ENCODE measurements at regions not wholly inside any gene's neighbourhood (a gene's known extent, or its start where the extent isn't known, plus 50 kb on each side); places are given as distances from the start of the nearest gene placed in this dataset.

GRCh38 chr3:43177085-43177484, 71.2 kb upstream of the POMGNT2 start:
- no peak for DNase-seq (ENCODE audit: low read depth in 1 of 2, low spot score in 1 of 2)
- Histone ChIP-seq H3K4me3 (replicated peaks; ENCODE audit: insufficient read depth, low read length) (no peak overlapping the region), H3K27me3 (ENCODE audit: insufficient read depth, poor library complexity, severe bottlenecking) (no peaks in the 10 kb centered on the region), H3K27ac (replicated peaks) (no peak overlapping the region)
- TF ChIP-seq POLR2AphosphoS5 (IDR thresholded peaks at IDR 0.05; ENCODE audit: low read depth): no peak
- TF ChIP-seq CTCF (IDR thresholded peaks at IDR 0.05; ENCODE audit: insufficient read depth, low read length): no peak
- no peak for TF ChIP-seq SPI1 (IDR thresholded peaks at IDR 0.05; ENCODE audit: borderline replicate concordance, low read depth)
- no peak for TF ChIP-seq GABPA (IDR thresholded peaks at IDR 0.05; ENCODE audit: low read depth)
- no peak for TF ChIP-seq REST (IDR thresholded peaks at IDR 0.05; ENCODE audit: insufficient replicate concordance, low read depth)

- H3K27ac ChIP-seq (replicated peaks): no peak overlapping the region
- DNase-seq (ENCODE audit: low read depth in 1 of 2, low spot score in 1 of 2): no peak
- TF ChIP-seq GABPA (IDR thresholded peaks at IDR 0.05; ENCODE audit: low read depth) (no peak), SPI1 (IDR thresholded peaks at IDR 0.05; ENCODE audit: borderline replicate concordance, low read depth) (no peak), POLR2AphosphoS5 (IDR thresholded peaks at IDR 0.05; ENCODE audit: low read depth) (no peak), CTCF (IDR thresholded peaks at IDR 0.05; ENCODE audit: insufficient read depth, low read length) (no peak), REST (IDR thresholded peaks at IDR 0.05; ENCODE audit: insufficient replicate concordance, low read depth) (no peak)
These were observed 70.8 kb upstream of the POMGNT2 start for GRCh38 chr3:43176666-43177065.

GRCh38 chr3:43175541-43175940, 69.7 kb upstream of the POMGNT2 start:
- no peak for DNase-seq (ENCODE audit: low read depth in 1 of 2, low spot score in 1 of 2)
- TF ChIP-seq REST (IDR thresholded peaks at IDR 0.05; ENCODE audit: insufficient replicate concordance, low read depth) (no peak), CTCF (IDR thresholded peaks at IDR 0.05; ENCODE audit: insufficient read depth, low read length) (no peak), SPI1 (IDR thresholded peaks at IDR 0.05; ENCODE audit: borderline replicate concordance, low read depth) (no peak), POLR2AphosphoS5 (IDR thresholded peaks at IDR 0.05; ENCODE audit: low read depth) (no peak), GABPA (IDR thresholded peaks at IDR 0.05; ENCODE audit: low read depth) (no peak)
- H3K4me3 ChIP-seq (replicated peaks; ENCODE audit: insufficient read depth, low read length): no peak overlapping the region
- H3K27me3 ChIP-seq (ENCODE audit: insufficient read depth, poor library complexity, severe bottlenecking): no peaks in the 10 kb centered on the region
- no peak overlapping the region for H3K27ac ChIP-seq (replicated peaks)

More at GRCh38 chr3:43176666-43177065, 70.8 kb upstream of the POMGNT2 start:
- Histone ChIP-seq H3K27me3 (ENCODE audit: insufficient read depth, poor library complexity, severe bottlenecking) (no peaks in the 10 kb centered on the region), H3K4me3 (replicated peaks; ENCODE audit: insufficient read depth, low read length) (no peak overlapping the region)

Data from HL-60 (cell line).